Activated T-cell treated with anti-CD3 and anti-CD28 coated beads, Interleukin-2, amount 50 U/mL, for 48 hours (primary cell): ENCODE measurements at regions not wholly inside any gene's neighbourhood (a gene's known extent, or its start where the extent isn't known, plus 50 kb on each side); places are given as distances from the start of the nearest gene placed in this dataset.

Experiments used
- DNase-seq, 2 experiments: peaks; one replicate each; pipeline ENCODE4 v3.0.0-alpha.2; 2020

- no peak for DNase-seq
Observed at GRCh38 chr11:29305456-29306232, 711.2 kb downstream of the KCNA4 start.

GRCh38 chr11:29300420-29300819, 716.4 kb downstream of the KCNA4 start:
- no peak for DNase-seq

GRCh38 chr11:29296680-29297079, 720.1 kb downstream of the KCNA4 start:
- DNase-seq: no peak

GRCh38 chr11:29293825-29294224, 723.0 kb downstream of the KCNA4 start:
- no peak for DNase-seq

- DNase-seq: no peak
Observed at GRCh38 chr11:29282088-29282487, 734.7 kb downstream of the KCNA4 start.

GRCh38 chr11:29281271-29281777, 735.5 kb downstream of the KCNA4 start:
- no peak for DNase-seq

GRCh38 chr11:29280452-29280851, 736.4 kb downstream of the KCNA4 start:
- DNase-seq: no peak

GRCh38 chr11:29279716-29280115, 737.1 kb downstream of the KCNA4 start:
- DNase-seq: no peak

- DNase-seq: no peak
Observed at GRCh38 chr11:29272019-29272654, 744.7 kb downstream of the KCNA4 start.

- no peak for DNase-seq
Observed at GRCh38 chr11:29271616-29272015, 745.2 kb downstream of the KCNA4 start.

- no peak for DNase-seq
Observed at GRCh38 chr11:29268733-29269132, 748.1 kb downstream of the KCNA4 start.

- DNase-seq: no peak
Observed at GRCh38 chr11:29265792-29266191, 751.0 kb downstream of the KCNA4 start.

- no peak for DNase-seq
Observed at GRCh38 chr11:29265381-29265780, 751.4 kb downstream of the KCNA4 start.

- no peak for DNase-seq
Observed at GRCh38 chr11:29263971-29264682, 752.7 kb downstream of the KCNA4 start.

GRCh38 chr11:29261831-29262230, 755.0 kb downstream of the KCNA4 start:
- DNase-seq: no peak

GRCh38 chr11:29260939-29261705, 755.7 kb downstream of the KCNA4 start:
- DNase-seq: no peak

- DNase-seq: no peak
Observed at GRCh38 chr11:29258411-29258810, 758.4 kb downstream of the KCNA4 start.

- DNase-seq: no peak
Observed at GRCh38 chr11:29256580-29256979, 760.2 kb downstream of the KCNA4 start.

GRCh38 chr11:29255401-29255800, 761.4 kb downstream of the KCNA4 start:
- no peak for DNase-seq

GRCh38 chr11:29251738-29252137, 765.1 kb downstream of the KCNA4 start:
- no peak for DNase-seq

- no peak for DNase-seq
Observed at GRCh38 chr11:29249713-29250112, 767.1 kb downstream of the KCNA4 start.

- DNase-seq: no peak
Observed at GRCh38 chr11:29244355-29244754, 772.5 kb downstream of the KCNA4 start.

- DNase-seq: no peak
Observed at GRCh38 chr11:29243616-29244015, 773.2 kb downstream of the KCNA4 start.
